ENCODE measurements at regions not wholly inside any gene's neighbourhood (a gene's known extent, or its start where the extent isn't known, plus 50 kb on each side); places are given as distances from the start of the nearest gene placed in this dataset.

DNA sequence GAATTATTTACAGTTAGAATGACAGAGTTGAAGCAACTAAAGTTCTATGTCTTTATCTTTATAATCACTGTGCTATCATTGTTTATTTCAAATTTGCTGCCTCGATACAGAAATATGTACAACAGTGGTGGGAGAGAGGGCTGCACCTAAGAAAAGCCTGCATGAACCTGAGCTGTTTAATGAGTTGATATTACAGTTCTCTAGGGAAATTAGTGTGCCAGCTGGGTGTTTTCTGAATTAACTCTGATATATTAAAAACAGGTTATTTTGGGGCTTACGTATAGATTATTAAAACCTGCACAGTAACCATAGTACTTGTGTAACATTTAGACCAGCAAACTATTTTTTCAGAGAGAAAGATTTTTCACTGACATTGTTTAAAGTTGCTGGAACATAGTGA is 750.5 kb upstream of the DDX18 start:
- TF ChIP-seq, protein P1, sequence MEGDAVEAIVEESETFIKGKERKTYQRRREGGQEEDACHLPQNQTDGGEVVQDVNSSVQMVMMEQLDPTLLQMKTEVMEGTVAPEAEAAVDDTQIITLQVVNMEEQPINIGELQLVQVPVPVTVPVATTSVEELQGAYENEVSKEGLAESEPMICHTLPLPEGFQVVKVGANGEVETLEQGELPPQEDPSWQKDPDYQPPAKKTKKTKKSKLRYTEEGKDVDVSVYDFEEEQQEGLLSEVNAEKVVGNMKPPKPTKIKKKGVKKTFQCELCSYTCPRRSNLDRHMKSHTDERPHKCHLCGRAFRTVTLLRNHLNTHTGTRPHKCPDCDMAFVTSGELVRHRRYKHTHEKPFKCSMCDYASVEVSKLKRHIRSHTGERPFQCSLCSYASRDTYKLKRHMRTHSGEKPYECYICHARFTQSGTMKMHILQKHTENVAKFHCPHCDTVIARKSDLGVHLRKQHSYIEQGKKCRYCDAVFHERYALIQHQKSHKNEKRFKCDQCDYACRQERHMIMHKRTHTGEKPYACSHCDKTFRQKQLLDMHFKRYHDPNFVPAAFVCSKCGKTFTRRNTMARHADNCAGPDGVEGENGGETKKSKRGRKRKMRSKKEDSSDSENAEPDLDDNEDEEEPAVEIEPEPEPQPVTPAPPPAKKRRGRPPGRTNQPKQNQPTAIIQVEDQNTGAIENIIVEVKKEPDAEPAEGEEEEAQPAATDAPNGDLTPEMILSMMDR (conservative IDR thresholded peaks at IDR 0.05; ENCODE audit: low read length): no peak
- no peak for TF ChIP-seq EZH2phosphoT487 (IDR thresholded peaks at IDR 0.05; ENCODE audit: borderline replicate concordance, low read depth, low read length)
